ENCODE measurements at regions not wholly inside any gene's neighbourhood (a gene's known extent, or its start where the extent isn't known, plus 50 kb on each side); places are given as distances from the start of the nearest gene placed in this dataset.

DNA sequence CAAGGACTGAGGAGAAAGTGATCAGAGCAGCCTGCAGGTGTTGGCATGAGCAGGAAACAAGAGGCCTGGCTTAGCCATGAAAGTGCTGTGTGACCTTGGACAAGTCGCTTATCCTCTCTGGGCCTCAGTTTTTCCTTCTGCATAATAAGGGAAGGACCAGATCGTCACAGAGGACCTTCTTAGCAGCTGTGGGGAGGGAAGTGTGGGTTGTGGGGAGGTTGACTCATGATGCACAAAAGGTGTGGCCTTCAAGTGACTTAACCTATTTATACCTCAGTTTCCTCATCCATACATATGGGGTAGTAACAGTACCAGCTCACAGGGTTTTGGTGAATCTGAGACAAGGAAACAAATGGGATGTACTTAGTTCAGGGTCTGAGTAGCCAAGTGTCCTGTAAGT lies 658.8 kb downstream of the MATN1 start:
- no peak for ATAC-seq
- Histone ChIP-seq H3K27ac (ENCODE audit: control insufficient read depth, insufficient read depth) (no peak overlapping the region), H3K4me2 (ENCODE audit: control insufficient read depth, insufficient read depth) (no peak overlapping the region), H3K4me1 (ENCODE audit: control insufficient read depth, insufficient read depth, low read length) (no peaks in the 10 kb centered on the region), H3K4me3 (no peak overlapping the region), H3K9ac (ENCODE audit: control insufficient read depth, insufficient read depth, low read length) (no peak overlapping the region), H2AFZ (ENCODE audit: control insufficient read depth, low read depth, low read length) (no peak overlapping the region), H4K20me1 (ENCODE audit: control insufficient read depth, insufficient read depth) (no peaks in the 10 kb centered on the region), H3K79me2 (ENCODE audit: control insufficient read depth, insufficient read depth, low read length) (no peaks in the 10 kb centered on the region), H3K36me3 (ENCODE audit: control insufficient read depth in 2 of 2, insufficient read depth in 2 of 2, low read length in 1 of 2) (no peaks in the 10 kb centered on the region), H3K27me3 (replicated peaks in 1 of 2; ENCODE audit: control insufficient read depth in 2 of 2, insufficient read depth in 2 of 2, low read length in 1 of 2) (no peaks in the 10 kb centered on the region; a peak in 2 of 4 replicates), H3K9me3 (replicated peaks; ENCODE audit: control insufficient read depth, insufficient read depth, low read length) (no peaks in the 10 kb centered on the region)
- intact Hi-C loops (cut with micrococcal nuclease; ENCODE audit: unreplicated experiment) = no loop called here
- ChIA-PET POLR2A (no interaction called here), CTCF (no interaction called here), SMC1A (ENCODE audit: uncharacterized antibody, unreplicated experiment) (no interaction called here), RAD21 (ENCODE audit: unreplicated experiment) (no interaction called here)
- TF ChIP-seq, protein P1, sequence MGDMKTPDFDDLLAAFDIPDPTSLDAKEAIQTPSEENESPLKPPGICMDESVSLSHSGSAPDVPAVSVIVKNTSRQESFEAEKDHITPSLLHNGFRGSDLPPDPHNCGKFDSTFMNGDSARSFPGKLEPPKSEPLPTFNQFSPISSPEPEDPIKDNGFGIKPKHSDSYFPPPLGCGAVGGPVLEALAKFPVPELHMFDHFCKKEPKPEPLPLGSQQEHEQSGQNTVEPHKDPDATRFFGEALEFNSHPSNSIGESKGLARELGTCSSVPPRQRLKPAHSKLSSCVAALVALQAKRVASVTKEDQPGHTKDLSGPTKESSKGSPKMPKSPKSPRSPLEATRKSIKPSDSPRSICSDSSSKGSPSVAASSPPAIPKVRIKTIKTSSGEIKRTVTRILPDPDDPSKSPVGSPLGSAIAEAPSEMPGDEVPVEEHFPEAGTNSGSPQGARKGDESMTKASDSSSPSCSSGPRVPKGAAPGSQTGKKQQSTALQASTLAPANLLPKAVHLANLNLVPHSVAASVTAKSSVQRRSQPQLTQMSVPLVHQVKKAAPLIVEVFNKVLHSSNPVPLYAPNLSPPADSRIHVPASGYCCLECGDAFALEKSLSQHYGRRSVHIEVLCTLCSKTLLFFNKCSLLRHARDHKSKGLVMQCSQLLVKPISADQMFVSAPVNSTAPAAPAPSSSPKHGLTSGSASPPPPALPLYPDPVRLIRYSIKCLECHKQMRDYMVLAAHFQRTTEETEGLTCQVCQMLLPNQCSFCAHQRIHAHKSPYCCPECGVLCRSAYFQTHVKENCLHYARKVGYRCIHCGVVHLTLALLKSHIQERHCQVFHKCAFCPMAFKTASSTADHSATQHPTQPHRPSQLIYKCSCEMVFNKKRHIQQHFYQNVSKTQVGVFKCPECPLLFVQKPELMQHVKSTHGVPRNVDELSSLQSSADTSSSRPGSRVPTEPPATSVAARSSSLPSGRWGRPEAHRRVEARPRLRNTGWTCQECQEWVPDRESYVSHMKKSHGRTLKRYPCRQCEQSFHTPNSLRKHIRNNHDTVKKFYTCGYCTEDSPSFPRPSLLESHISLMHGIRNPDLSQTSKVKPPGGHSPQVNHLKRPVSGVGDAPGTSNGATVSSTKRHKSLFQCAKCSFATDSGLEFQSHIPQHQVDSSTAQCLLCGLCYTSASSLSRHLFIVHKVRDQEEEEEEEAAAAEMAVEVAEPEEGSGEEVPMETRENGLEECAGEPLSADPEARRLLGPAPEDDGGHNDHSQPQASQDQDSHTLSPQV (IDR thresholded peaks at IDR 0.05) = no peak
- DNase-seq (ENCODE audit: low read depth, low spot score) = no peak
- no TSS peak for BruUV-seq (replicated peaks)
- no peak for FAIRE-seq
- 0% methylated on average over 2 of the region's 2 CpGs for WGBS (ENCODE audit: insufficient coverage, insufficient replicate concordance, low lambda C conversion rate, missing lambda C conversion rate)
- in situ Hi-C loops (cut with MboI) = no loop called here

DNA sequence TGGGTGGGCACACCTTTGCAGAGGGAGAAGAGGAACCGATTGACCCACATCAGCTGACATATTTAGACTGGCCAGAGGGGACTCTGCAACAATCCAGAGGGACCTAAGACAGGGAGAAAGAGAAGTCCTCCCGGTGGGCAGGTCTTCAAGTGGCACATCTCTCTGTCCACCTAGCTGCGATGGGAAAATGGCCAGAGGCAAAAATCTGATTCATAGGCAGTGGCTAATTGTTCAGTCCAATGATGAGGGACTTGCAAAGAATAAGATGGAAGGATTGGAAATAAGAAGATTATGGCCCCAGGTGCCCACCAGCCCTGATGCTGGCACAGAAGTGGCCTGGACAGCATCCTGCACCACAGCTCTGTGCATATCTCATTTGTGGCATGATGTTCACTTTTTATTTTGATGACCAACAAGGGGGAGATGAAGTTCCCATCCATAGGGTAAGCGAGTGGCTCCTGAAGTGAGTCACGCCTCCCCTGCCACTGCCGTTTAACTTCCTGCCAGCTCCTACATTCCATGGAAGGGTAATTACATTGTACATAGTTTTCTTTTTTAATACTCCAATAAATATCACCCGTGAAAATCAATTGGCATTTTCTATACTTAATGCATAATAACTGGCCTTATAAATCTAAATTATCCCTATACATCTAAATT lies 659.6 kb downstream of the MATN1 start:
- 29% methylated on average over 7 of the region's 7 CpGs for WGBS (ENCODE audit: insufficient coverage, insufficient replicate concordance, low lambda C conversion rate, missing lambda C conversion rate)
- ChIA-PET SMC1A (ENCODE audit: uncharacterized antibody, unreplicated experiment) (no interaction called here), RAD21 (ENCODE audit: unreplicated experiment) (no interaction called here), POLR2A (no interaction called here), CTCF (no interaction called here)
- Histone ChIP-seq H3K27me3 (replicated peaks in 1 of 2; ENCODE audit: control insufficient read depth in 2 of 2, insufficient read depth in 2 of 2, low read length in 1 of 2) (no peaks in the 10 kb centered on the region; a peak in 2 of 4 replicates), H3K4me2 (ENCODE audit: control insufficient read depth, insufficient read depth) (no peak overlapping the region), H2AFZ (ENCODE audit: control insufficient read depth, low read depth, low read length) (no peak overlapping the region), H3K27ac (ENCODE audit: control insufficient read depth, insufficient read depth) (no peak overlapping the region), H3K36me3 (ENCODE audit: control insufficient read depth in 2 of 2, insufficient read depth in 2 of 2, low read length in 1 of 2) (no peaks in the 10 kb centered on the region), H3K79me2 (ENCODE audit: control insufficient read depth, insufficient read depth, low read length) (no peaks in the 10 kb centered on the region), H3K9ac (ENCODE audit: control insufficient read depth, insufficient read depth, low read length) (no peak overlapping the region), H3K4me3 (no peak overlapping the region), H3K4me1 (ENCODE audit: control insufficient read depth, insufficient read depth, low read length) (no peaks in the 10 kb centered on the region), H3K9me3 (replicated peaks; ENCODE audit: control insufficient read depth, insufficient read depth, low read length) (no peaks in the 10 kb centered on the region), H4K20me1 (ENCODE audit: control insufficient read depth, insufficient read depth) (no peaks in the 10 kb centered on the region)
- FAIRE-seq (no peak), DNase-seq (ENCODE audit: low read depth, low spot score) (no peak), ATAC-seq (no peak)
- in situ Hi-C loops (cut with MboI) (no loop called here), intact Hi-C loops (cut with micrococcal nuclease; ENCODE audit: unreplicated experiment) (no loop called here)
- no TSS peak for BruUV-seq (replicated peaks)
- TF ChIP-seq, protein P2, sequence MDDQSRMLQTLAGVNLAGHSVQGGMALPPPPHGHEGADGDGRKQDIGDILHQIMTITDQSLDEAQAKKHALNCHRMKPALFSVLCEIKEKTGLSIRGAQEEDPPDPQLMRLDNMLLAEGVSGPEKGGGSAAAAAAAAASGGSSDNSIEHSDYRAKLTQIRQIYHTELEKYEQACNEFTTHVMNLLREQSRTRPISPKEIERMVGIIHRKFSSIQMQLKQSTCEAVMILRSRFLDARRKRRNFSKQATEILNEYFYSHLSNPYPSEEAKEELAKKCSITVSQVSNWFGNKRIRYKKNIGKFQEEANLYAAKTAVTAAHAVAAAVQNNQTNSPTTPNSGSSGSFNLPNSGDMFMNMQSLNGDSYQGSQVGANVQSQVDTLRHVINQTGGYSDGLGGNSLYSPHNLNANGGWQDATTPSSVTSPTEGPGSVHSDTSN (IDR thresholded peaks at IDR 0.05; ENCODE audit: insufficient replicate concordance, low read depth, low read length) = no peak
- no peak for TF ChIP-seq HDAC2 (IDR thresholded peaks at IDR 0.05)
- no peak for TF ChIP-seq HDGF (IDR thresholded peaks at IDR 0.05)
- no peak for TF ChIP-seq IRF4 (IDR thresholded peaks at IDR 0.05; ENCODE audit: low read depth, low read length)
- TF ChIP-seq, protein P3, sequence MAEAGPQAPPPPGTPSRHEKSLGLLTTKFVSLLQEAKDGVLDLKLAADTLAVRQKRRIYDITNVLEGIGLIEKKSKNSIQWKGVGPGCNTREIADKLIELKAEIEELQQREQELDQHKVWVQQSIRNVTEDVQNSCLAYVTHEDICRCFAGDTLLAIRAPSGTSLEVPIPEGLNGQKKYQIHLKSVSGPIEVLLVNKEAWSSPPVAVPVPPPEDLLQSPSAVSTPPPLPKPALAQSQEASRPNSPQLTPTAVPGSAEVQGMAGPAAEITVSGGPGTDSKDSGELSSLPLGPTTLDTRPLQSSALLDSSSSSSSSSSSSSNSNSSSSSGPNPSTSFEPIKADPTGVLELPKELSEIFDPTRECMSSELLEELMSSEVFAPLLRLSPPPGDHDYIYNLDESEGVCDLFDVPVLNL (IDR thresholded peaks at IDR 0.05; ENCODE audit: low read depth, low read length) = no peak
- TF ChIP-seq, protein P4, sequence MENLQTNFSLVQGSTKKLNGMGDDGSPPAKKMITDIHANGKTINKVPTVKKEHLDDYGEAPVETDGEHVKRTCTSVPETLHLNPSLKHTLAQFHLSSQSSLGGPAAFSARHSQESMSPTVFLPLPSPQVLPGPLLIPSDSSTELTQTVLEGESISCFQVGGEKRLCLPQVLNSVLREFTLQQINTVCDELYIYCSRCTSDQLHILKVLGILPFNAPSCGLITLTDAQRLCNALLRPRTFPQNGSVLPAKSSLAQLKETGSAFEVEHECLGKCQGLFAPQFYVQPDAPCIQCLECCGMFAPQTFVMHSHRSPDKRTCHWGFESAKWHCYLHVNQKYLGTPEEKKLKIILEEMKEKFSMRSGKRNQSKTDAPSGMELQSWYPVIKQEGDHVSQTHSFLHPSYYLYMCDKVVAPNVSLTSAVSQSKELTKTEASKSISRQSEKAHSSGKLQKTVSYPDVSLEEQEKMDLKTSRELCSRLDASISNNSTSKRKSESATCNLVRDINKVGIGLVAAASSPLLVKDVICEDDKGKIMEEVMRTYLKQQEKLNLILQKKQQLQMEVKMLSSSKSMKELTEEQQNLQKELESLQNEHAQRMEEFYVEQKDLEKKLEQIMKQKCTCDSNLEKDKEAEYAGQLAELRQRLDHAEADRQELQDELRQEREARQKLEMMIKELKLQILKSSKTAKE (IDR thresholded peaks at IDR 0.05; ENCODE audit: low read depth, poor library complexity, severe bottlenecking) = no peak
- no peak for TF ChIP-seq MXI1 (IDR thresholded peaks at IDR 0.05; ENCODE audit: low read depth, low read length)
